Right ventricle myocardium inferior (tissue), 1 donor: ENCODE measurements at regions not wholly inside any gene's neighbourhood (a gene's known extent, or its start where the extent isn't known, plus 50 kb on each side); places are given as distances from the start of the nearest gene placed in this dataset.

Experiments used
- ATAC-seq: fragments of 200-7000 bp; cut with Tn5 transposase; one replicate; pipeline ENCODE4 v1.9.1; 2020; ENCODE audit warnings: mild to moderate bottlenecking, moderate library complexity
- DNase-seq: peaks from one replicate; pipeline ENCODE4 v3.0.0; 2021; ENCODE audit errors: missing footprints
- intact Hi-C: fragments of 100-400 bp; cut with DNase I; formaldehyde crosslinking; loops from one replicate; pipeline ENCODE4 v1.11.0; 2022
- donor health status: DM: no; HTN: yes; CAD: no; lungs with severe emphysema.

- no peak for DNase-seq
- intact Hi-C loops = no loop called here
These were observed 171.8 kb upstream of the TNC start for GRCh38 chr9:115289757-115290208.

DNA sequence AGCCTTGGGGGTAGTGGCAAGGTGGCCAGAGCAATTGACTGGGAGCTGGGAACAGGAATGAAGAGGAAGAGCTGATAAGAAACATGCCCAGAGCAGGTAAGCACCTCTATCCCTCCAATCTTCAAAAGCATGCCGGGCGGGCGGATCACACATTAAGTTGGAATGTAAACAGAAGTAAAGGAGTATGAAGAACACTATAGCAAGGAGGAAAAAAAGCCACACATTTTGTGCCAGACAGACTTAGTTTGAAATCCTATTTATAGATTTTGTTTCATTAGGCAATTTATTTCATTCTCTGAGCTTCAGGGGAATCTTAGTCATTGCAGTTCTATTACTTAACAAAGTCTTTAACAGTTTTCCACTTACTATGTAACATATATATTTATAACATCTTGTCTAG lies 173.9 kb upstream of the TNC start:
- intact Hi-C loops = no loop called here
- no peak for ATAC-seq
- no peak for DNase-seq

More at GRCh38 chr9:115289757-115290208, 171.8 kb upstream of the TNC start:
- peak; percentile 69 for ATAC-seq

GRCh38 chr9:115292584-115293279 lies 174.8 kb upstream of the TNC start:
- ATAC-seq (no peak), DNase-seq (no peak)
- intact Hi-C loops = no loop called here

DNA sequence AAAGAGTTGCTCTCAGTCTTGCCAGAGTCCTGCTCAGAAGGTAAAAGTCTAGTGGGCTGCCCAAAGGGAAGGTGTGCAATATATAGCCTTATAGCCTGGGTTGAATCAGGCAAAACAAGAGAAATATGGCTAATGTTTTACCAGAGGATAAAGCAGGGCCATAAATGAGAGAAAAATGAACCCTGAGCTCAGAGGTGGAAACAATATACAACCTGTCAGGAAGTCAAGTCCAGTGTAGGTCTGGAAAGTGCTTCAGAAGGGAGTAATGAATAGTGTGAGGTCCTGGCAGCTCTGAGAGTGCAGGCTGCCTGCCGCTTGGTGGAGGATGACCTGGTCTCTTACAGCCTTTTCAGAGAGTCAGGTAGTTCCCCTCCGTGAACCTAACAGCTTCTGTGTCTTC lies 177.8 kb upstream of the TNC start:
- ATAC-seq (no peak), DNase-seq (no peak)
- intact Hi-C loops = no loop called here

- DNase-seq (no peak), ATAC-seq (no peak)
- intact Hi-C loops = no loop called here
These were observed 179.0 kb upstream of the TNC start for GRCh38 chr9:115296831-115297565.

GRCh38 chr9:115300116-115300515 lies 182.2 kb upstream of the TNC start:
- intact Hi-C loops = no loop called here
- DNase-seq (no peak), ATAC-seq (no peak)

DNA sequence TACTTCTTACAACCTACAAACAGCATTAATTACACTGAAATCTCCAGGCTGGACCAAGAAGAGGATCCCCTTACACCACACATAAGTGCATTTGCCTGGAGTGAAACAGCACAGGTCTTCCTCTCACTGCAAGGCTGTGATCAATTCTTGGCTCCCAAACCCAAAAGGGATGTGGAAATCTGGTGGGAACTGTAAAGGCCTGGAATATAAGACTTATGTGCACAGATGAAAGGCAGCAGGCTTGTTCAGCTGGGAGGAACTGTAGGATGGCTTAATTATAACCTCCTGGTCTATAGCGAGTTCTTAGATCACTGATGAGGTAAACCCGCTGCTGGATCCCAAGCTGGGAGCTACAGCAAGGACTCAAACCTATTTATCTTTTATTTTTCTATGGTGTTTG lies 182.9 kb upstream of the TNC start:
- intact Hi-C loops = no loop called here
- ATAC-seq = no peak
- no peak for DNase-seq

DNA sequence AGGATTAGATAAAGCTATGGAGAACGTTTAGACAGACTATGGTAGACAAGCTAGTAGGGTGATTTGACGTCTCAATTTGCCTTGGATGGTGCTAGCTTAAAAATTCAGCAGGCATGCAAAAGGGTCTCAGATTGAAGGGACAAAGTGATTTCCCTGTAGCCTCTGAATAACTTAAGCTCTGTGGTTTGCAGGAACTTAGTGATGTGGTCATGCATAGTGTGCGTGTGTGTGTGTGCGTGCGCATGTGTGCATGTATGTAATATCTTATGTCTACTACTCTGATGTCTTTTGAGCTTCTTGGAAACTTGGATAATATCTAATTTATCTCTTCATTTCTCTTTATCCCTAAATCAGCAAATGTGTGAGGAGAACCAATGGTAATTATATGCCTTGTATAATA lies 183.6 kb upstream of the TNC start:
- ATAC-seq (no peak), DNase-seq (no peak)
- intact Hi-C loops = no loop called here

DNA sequence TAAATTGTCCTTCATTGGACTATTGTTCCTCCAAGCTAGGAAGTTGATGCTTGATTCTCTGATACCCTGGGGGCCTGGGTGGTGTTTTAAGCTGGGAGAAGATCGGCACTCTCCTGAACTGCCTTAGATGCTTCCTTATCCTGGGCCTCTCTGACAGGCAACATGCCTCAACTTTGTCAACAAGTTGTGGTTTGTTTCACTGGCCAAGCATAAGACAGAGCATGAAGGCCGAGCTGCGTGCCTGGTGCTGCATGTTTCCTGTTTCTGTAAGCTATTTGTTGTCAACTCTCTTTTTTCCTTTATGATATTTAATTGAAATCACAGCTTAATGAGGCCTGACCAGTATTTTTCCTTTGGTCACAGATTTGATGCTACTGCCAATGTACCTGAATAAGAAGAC lies 187.6 kb upstream of the TNC start:
- intact Hi-C loops = no loop called here
- no peak for ATAC-seq
- DNase-seq = peak; percentile 53

DNA sequence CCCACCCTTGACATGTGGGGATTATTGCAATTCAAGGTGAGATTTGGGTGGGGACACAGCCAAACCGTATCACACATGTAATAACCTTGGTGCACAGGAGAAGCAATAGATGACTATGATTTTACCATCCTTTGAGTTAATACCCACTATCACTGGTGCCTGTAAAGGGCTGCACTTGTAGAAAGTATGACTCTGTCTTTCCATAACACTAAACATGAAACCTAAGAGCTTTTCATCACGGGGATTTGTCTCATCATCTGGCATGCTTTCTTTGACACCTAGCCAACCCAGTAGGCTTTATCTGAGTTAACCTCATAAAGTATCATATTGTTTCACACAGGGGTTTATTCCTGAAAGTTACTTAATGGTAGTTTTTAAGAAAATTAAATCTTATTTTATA lies 188.9 kb upstream of the TNC start:
- ATAC-seq = no peak
- intact Hi-C loops = no loop called here
- DNase-seq = no peak

DNA sequence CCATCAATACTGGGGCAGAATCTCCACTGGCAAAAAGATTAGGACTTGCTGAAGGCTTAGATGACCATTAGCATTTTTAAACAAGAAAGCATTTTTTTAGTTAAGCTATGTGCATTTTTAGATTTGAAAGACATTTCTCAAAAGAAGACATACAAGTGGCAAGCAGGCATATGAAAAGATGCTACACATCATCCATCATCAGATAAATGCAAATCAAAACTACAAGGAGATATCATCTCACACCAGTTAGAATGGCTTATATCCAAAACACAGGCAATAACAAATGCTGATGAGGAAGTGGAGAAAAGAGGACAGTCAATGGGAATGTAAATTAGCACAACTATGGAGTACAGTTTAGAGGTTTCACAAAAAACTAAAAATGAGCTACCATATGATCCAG lies 195.6 kb upstream of the TNC start:
- no peak for ATAC-seq
- intact Hi-C loops = no loop called here
- DNase-seq = no peak

GRCh38 chr9:115326461-115326860 lies 208.5 kb upstream of the TNC start:
- ATAC-seq (no peak), DNase-seq (no peak)
- intact Hi-C loops = no loop called here

GRCh38 chr9:115327436-115328122 lies 209.6 kb upstream of the TNC start:
- ATAC-seq (no peak), DNase-seq (no peak)
- intact Hi-C loops = no loop called here

DNA sequence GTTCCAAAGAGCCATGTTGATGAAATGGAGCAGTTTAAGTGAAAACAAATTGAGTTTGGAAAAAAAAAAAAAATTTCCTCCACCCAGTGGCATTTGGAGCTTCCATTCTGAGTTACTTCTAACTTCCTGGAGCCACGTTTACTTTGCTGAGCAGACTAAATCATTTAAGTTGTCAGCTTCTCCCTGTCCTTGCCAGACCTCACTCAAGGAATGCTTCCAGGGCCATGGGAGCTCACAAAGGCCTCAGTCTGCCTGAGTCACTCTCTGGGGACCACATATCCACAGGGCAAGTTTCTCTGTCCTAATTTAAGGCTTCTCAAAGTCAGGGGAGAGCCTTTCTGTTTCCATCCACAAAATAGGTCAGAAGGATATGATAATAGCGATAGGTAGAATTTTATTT lies 210.3 kb upstream of the TNC start:
- ATAC-seq (peak; percentile 83), DNase-seq (no peak)
- intact Hi-C loops = no loop called here

DNA sequence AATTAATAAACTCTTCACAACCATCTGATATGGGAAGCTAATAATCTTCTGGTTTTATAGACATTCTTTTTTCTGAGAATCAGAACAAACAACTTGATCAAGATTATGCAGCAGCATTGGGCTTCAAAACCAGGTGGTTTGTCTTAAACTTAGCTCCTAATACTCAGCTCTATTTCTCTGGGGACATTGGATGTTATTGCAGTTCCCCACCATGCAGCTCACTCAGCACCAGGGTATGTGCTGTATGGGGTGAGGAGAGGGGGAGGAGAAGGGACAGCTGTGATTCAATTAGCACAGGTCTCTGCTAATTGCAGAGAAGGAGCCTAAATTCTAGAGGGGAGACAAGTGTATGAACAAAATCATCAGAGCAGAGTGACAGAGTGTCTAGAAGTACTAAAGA lies 210.7 kb upstream of the TNC start:
- intact Hi-C loops = no loop called here
- DNase-seq (no peak), ATAC-seq (no peak)

DNA sequence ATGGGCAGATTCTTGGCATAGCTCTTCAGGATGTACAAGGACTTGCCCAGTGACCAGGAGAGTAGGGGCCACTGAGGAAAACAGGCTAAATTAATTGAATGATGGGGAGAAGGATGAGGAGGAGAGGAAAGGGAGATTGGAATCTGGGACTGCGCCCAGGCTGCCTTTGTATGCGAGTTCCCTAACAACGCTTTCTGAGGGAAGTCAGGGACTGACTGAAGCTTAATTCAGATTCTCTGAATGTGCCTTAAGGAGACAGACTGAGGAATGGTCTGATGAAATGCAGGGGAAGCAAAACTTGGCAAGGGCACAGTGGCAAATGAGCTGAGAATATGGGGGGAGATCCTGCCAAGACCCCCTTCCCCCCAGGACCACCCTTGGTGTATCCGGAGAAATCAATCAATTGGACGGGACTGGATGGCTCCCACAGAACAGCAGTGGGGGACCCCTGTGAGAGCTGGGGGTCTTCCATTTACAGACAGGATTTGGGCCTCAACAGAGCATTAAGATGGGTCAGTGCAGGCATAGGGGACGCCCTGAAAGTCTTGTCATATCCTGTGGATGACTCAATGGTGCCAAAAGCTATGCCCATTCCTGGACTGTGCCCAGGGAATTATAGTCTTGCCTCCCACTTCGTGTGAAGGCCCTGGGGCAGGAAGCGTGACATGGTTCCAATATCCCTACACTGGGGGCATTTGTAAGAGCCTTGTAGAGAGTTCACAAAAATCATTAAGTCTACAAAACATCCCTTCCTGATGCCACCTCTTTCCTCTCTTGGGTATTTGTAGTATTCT lies 215.5 kb upstream of the TNC start:
- intact Hi-C loops = no loop called here
- no peak for ATAC-seq
- no peak for DNase-seq

- no peak for ATAC-seq
- DNase-seq = no peak
- intact Hi-C loops = no loop called here
These were observed 217.5 kb upstream of the TNC start for GRCh38 chr9:115335439-115335838.

GRCh38 chr9:115340314-115340713 lies 222.4 kb upstream of the TNC start:
- ATAC-seq = no peak
- intact Hi-C loops = no loop called here
- DNase-seq = no peak

DNA sequence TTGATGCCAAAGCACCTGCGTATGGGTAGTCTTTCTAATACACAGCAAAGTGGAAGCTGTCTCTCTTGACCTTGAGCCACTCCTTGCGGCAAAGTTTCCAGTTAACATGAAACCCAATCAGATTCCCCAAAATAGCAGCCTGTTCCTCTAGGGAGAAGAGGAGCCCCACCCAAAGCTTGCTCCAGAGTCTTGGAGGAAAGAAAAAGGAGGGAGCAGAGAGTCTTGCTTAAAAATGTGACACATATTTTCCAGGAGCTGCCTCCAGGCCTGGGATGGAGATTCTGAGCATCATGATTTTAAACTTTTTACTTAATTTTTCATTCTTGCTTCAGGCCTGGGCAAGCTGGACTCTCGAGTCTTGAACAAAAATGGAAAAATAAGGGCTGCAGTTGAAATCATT lies 223.5 kb upstream of the TNC start:
- intact Hi-C loops = no loop called here
- DNase-seq (no peak), ATAC-seq (peak; percentile 28)
